Smooth muscle cell of the brain vasculature (primary cell): ENCODE measurements at regions not wholly inside any gene's neighbourhood (a gene's known extent, or its start where the extent isn't known, plus 50 kb on each side); places are given as distances from the start of the nearest gene placed in this dataset.
"Not testable (repeated sequence)": the region's sequence is repeated elsewhere in the genome, so short reads cannot be mapped to it uniquely, and the experiment has no call there.

Experiments
- DNase-seq: peaks from one replicate; pipeline ENCODE4 v3.0.0-alpha.2; 2012; ENCODE audit warnings: low read depth, low spot score

GRCh38 chr2:133974353-133974752 lies 279.5 kb upstream of the MGAT5 start:
- DNase-seq, result no peak

- DNase-seq, result no peak
Observed at GRCh38 chr2:133975135-133975534, 278.7 kb upstream of the MGAT5 start.

GRCh38 chr2:133975676-133976428 lies 278.0 kb upstream of the MGAT5 start:
- no peak for DNase-seq

- no peak for DNase-seq
Observed at GRCh38 chr2:133976659-133977058, 277.2 kb upstream of the MGAT5 start.

GRCh38 chr2:133977405-133977804 lies 276.5 kb upstream of the MGAT5 start:
- DNase-seq, result no peak

GRCh38 chr2:133982256-133982655 lies 271.6 kb upstream of the MGAT5 start:
- DNase-seq, result no peak

GRCh38 chr2:133985563-133985962 lies 268.3 kb upstream of the MGAT5 start:
- DNase-seq, result no peak

- DNase-seq, result no peak
Observed at GRCh38 chr2:133986081-133986837, 267.6 kb upstream of the MGAT5 start.

GRCh38 chr2:133986881-133987795 lies 266.7 kb upstream of the MGAT5 start:
- DNase-seq, result no peak

GRCh38 chr2:133988316-133988891 lies 265.5 kb upstream of the MGAT5 start:
- DNase-seq, result no peak

- DNase-seq, result no peak
Observed at GRCh38 chr2:133991606-133992168, 262.2 kb upstream of the MGAT5 start.

- no peak for DNase-seq
Observed at GRCh38 chr2:133992454-133992853, 261.4 kb upstream of the MGAT5 start.

- DNase-seq, result no peak
Observed at GRCh38 chr2:133993160-133993559, 260.7 kb upstream of the MGAT5 start.

- DNase-seq, result not testable (repeated sequence)
Observed at GRCh38 chr2:133998726-133999125, 255.1 kb upstream of the MGAT5 start.

- no peak for DNase-seq
Observed at GRCh38 chr2:134002391-134002790, 251.5 kb upstream of the MGAT5 start.

GRCh38 chr2:134002921-134003320 lies 251.0 kb upstream of the MGAT5 start:
- DNase-seq, result no peak

- no peak for DNase-seq
Observed at GRCh38 chr2:134004467-134004866, 249.4 kb upstream of the MGAT5 start.

GRCh38 chr2:134008837-134009236 lies 245.0 kb upstream of the MGAT5 start:
- DNase-seq, result no peak

- DNase-seq, result no peak
Observed at GRCh38 chr2:134009440-134009839, 244.4 kb upstream of the MGAT5 start.

GRCh38 chr2:134009906-134010305 lies 244.0 kb upstream of the MGAT5 start:
- DNase-seq, result not testable (repeated sequence)

GRCh38 chr2:134011936-134012586 lies 241.8 kb upstream of the MGAT5 start:
- no peak for DNase-seq
